GM12865 (cell line): ENCODE measurements at regions not wholly inside any gene's neighbourhood (a gene's known extent, or its start where the extent isn't known, plus 50 kb on each side); places are given as distances from the start of the nearest gene placed in this dataset.

Experiments used
- DNase-seq: peaks from one replicate; pipeline ENCODE4 v3.0.0; 2010; ENCODE audit warnings: low read depth
- H3K4me3 ChIP-seq: 2 replicates; pipeline ENCODE4 v1.5.1; 2011; ENCODE audit warnings: mild to moderate bottlenecking, low read depth, low read length, control low read depth
- CTCF ChIP-seq: IDR thresholded peaks from 2 replicates; pipeline ENCODE4 v1.5.1; 2011; ENCODE audit warnings: low read length, control low read depth, low read depth, inconsistent platforms; ENCODE audit not compliant: insufficient read depth; ENCODE audit errors: missing control alignments

- no peak for TF ChIP-seq CTCF
- H3K4me3 ChIP-seq: no peak overlapping the region
- DNase-seq: no peak
Measured at GRCh38 chr3:87351937-87352336, 75.6 kb upstream of the POU1F1 start.

DNA sequence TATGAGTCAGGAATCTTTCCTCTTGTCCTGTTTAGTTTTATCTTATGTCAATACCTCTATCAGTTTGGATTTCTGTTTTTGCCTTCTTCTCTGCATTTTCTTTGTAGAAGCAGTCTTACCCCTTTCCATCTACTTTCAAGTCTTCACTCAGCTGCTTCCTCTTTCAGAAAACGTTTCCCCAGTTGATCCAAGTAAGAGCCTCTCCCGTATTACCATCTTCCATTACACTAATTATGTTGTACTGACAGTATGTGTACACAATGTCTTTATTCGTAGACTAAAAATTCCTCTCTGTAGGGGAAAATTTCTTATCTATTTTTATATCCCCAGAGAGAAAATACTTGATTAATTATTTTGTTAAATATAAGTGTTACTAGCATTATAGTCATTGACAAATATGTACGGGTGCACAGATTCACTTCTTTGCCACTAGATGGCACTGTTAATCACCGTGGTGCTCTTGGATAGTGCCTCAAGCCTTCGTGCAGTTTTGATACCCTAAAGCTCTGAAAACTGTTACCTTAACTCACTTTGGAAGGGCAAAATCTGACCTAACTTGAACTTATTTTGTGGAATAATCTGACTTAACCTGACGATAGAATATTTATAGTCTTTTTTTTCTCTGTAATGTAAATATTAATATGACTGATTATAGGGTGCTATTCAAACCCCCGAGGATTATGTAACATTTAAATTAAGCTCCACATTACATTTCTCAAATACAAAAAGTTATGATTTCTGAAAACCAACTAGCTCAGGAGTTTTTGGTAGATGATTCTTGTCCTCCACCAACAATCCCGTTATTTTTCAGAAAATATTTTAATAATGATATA is 74.2 kb upstream of the POU1F1 start:
- no peak overlapping the region for H3K4me3 ChIP-seq
- TF ChIP-seq CTCF: peak; percentile 73
- DNase-seq: peak; percentile 51

- DNase-seq: no peak
- no peak for TF ChIP-seq CTCF
- no peak overlapping the region for H3K4me3 ChIP-seq
Measured at GRCh38 chr3:87349833-87350232, 73.4 kb upstream of the POU1F1 start.

DNA sequence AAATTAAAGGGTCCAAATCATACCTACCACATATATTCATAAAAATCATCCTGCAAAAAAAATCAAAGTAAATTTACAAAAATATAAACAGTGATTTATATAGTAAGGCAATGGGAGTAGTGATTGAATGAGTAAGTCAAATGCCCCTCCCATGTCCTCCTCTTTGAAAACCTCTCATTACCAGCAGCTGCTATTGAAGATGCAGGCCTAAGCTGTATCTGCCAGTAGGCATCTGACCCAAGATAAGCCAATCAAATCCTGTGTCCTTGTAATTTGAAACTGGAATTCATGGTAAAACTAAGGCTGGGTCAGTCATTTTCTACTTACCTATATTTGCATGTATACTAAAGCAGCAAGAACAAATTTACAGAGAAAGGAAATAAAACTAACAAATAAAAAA is 60.4 kb upstream of the POU1F1 start:
- no peak overlapping the region for H3K4me3 ChIP-seq
- no peak for DNase-seq
- TF ChIP-seq CTCF: no peak

DNA sequence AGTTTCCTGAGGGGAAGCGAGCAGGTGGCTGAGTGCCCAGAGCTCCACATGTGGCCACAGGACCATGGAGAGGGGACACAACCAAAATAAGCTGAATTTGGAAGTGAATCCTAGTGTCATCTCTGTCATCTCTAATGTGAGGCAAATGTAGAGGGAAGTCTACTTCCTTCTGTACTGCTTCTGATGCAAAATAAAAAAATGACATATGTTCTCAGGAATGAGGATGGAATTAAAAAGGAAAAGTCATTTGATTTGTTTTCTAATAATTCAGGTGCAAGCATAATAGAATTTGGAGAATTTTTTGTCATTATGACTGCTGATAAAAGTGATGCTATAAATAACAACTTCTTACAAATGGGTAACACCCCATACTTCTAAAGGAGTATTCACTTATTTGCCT is 59.5 kb upstream of the POU1F1 start:
- DNase-seq: no peak
- H3K4me3 ChIP-seq: no peak overlapping the region
- no peak for TF ChIP-seq CTCF

DNA sequence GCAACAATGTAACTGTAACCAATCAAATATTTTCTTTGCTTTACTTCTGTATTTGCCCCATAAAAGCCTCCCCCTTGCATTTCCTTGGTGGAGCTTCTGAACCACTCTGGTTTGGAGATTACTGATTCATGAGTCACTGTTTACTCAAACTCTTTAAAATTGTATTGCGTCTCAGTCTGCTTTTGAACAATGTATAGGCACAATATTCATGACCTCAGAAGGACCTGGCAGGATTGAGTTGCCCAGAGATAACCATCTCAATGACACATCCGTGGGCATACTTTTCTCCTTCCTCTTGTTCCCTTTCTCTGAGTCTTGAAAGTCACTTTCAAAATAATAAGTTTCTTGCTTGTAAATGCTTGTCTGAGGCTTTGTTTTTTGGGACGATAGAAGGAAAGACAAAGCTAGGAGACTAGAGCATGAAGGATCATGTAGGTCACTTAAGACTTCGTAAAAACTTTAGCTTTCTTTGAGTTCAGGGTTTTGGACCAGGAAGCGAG is 57.1 kb upstream of the POU1F1 start:
- no peak overlapping the region for H3K4me3 ChIP-seq
- DNase-seq: no peak
- TF ChIP-seq CTCF: no peak

- no peak for TF ChIP-seq CTCF
- H3K4me3 ChIP-seq: no peak overlapping the region
- DNase-seq: no peak
Measured at GRCh38 chr3:87332789-87333188, 56.4 kb upstream of the POU1F1 start.
